GM19395 (cell line): ENCODE measurements at regions not wholly inside any gene's neighbourhood (a gene's known extent, or its start where the extent isn't known, plus 50 kb on each side); places are given as distances from the start of the nearest gene placed in this dataset.

Experiments
- ATAC-seq: cut with Tn5 transposase; IDR thresholded peaks from one replicate; pipeline ENCODE4 v1.9.1; 2021; ENCODE audit warnings: mild to moderate bottlenecking, moderate library complexity; ENCODE audit not compliant: unreplicated experiment

GRCh38 chr10:117669122-117669521, 126.6 kb downstream of the EMX2 start:
- no peak for ATAC-seq

- ATAC-seq, result no peak
Measured at GRCh38 chr10:117670116-117670904, 127.8 kb downstream of the EMX2 start.

- no peak for ATAC-seq
Measured at GRCh38 chr10:117673230-117674010, 130.9 kb downstream of the EMX2 start.

- ATAC-seq, result no peak
Measured at GRCh38 chr10:117674201-117674600, 131.7 kb downstream of the EMX2 start.

- no peak for ATAC-seq
Measured at GRCh38 chr10:117674646-117675045, 132.1 kb downstream of the EMX2 start.

- ATAC-seq, result no peak
Measured at GRCh38 chr10:117675514-117676055, 133.0 kb downstream of the EMX2 start.

GRCh38 chr10:117677239-117677638, 134.7 kb downstream of the EMX2 start:
- ATAC-seq, result no peak

GRCh38 chr10:117677890-117678500, 135.4 kb downstream of the EMX2 start:
- ATAC-seq, result no peak

GRCh38 chr10:117680601-117681000, 138.1 kb downstream of the EMX2 start:
- no peak for ATAC-seq

- ATAC-seq, result no peak
Measured at GRCh38 chr10:117681104-117681503, 138.6 kb downstream of the EMX2 start.

- ATAC-seq, result no peak
Measured at GRCh38 chr10:117684046-117684610, 141.6 kb downstream of the EMX2 start.

- ATAC-seq, result no peak
Measured at GRCh38 chr10:117684672-117685211, 142.2 kb downstream of the EMX2 start.

- ATAC-seq, result no peak
Measured at GRCh38 chr10:117685431-117685830, 142.9 kb downstream of the EMX2 start.

GRCh38 chr10:117686606-117687005, 144.1 kb downstream of the EMX2 start:
- ATAC-seq, result no peak

- ATAC-seq, result no peak
Measured at GRCh38 chr10:117688358-117688757, 145.8 kb downstream of the EMX2 start.

- ATAC-seq, result no peak
Measured at GRCh38 chr10:117689566-117689965, 147.0 kb downstream of the EMX2 start.

GRCh38 chr10:117690359-117690758, 147.8 kb downstream of the EMX2 start:
- ATAC-seq, result no peak

GRCh38 chr10:117694190-117694589, 151.6 kb downstream of the EMX2 start:
- no peak for ATAC-seq

GRCh38 chr10:117697402-117697801, 154.9 kb downstream of the EMX2 start:
- no peak for ATAC-seq

GRCh38 chr10:117698809-117699208, 156.3 kb downstream of the EMX2 start:
- ATAC-seq, result no peak
